Muscle of leg (tissue), 3 donors: ENCODE measurements at regions not wholly inside any gene's neighbourhood (a gene's known extent, or its start where the extent isn't known, plus 50 kb on each side); places are given as distances from the start of the nearest gene placed in this dataset.

Experiments
- DNase-seq: peaks from one replicate; pipeline ENCODE4 v3.0.0; 2013
- H3K27ac ChIP-seq: one replicate; pipeline ENCODE4 v1.5.1; 2013; ENCODE audit warnings: mild to moderate bottlenecking, low read length, control low read depth
- H3K27me3 ChIP-seq: one replicate; pipeline ENCODE4 v1.6.1; 2013; ENCODE audit warnings: low read length; ENCODE audit not compliant: control insufficient read depth, insufficient read depth
- H3K36me3 ChIP-seq: one replicate; pipeline ENCODE4 v1.6.1; 2013; ENCODE audit warnings: low read length; ENCODE audit not compliant: control insufficient read depth, insufficient read depth
- H3K4me1 ChIP-seq: one replicate; pipeline ENCODE4 v1.6.1; 2013; ENCODE audit warnings: low read length; ENCODE audit not compliant: control insufficient read depth, insufficient read depth
- H3K4me3 ChIP-seq: one replicate; pipeline ENCODE4 v1.5.1; 2013; ENCODE audit warnings: low read length, control low read depth
- H3K9me3 ChIP-seq: replicated peaks from 2 replicates; pipeline ENCODE4 v1.6.1; 2013; ENCODE audit warnings: low read depth, low read length; ENCODE audit not compliant: control insufficient read depth
- WGBS: methylation state at CpG from one replicate; pipeline ENCODE4 v1.1.5; 2013; ENCODE audit warnings: missing lambda C conversion rate; ENCODE audit not compliant: insufficient coverage; 5-methylcytosine and 5-hydroxymethylcytosine counted together

- H3K27ac ChIP-seq: no peak overlapping the region
- H3K9me3 ChIP-seq: no peaks in the 10 kb centered on the region
- WGBS: 28% methylated on average over 5 of the region's 8 CpGs
- peak; percentile 71 for DNase-seq
- peaks cover 69% of the 10 kb centered on the region for H3K4me1 ChIP-seq
- no peaks in the 10 kb centered on the region for H3K27me3 ChIP-seq
- H3K4me3 ChIP-seq: no peak overlapping the region
- H3K36me3 ChIP-seq: no peaks in the 10 kb centered on the region
Measured at GRCh38 chr2:9771481-9772017, 71.7 kb upstream of the TAF1B start.

GRCh38 chr2:9772035-9772998, 71.0 kb upstream of the TAF1B start:
- no peaks in the 10 kb centered on the region for H3K9me3 ChIP-seq
- H3K36me3 ChIP-seq: no peaks in the 10 kb centered on the region
- WGBS: 93% methylated on average over 13 of the region's 22 CpGs
- no peak overlapping the region for H3K4me3 ChIP-seq
- H3K27me3 ChIP-seq: no peaks in the 10 kb centered on the region
- H3K4me1 ChIP-seq: peaks cover 69% of the 10 kb centered on the region
- no peak for DNase-seq
- H3K27ac ChIP-seq: no peak overlapping the region

DNA sequence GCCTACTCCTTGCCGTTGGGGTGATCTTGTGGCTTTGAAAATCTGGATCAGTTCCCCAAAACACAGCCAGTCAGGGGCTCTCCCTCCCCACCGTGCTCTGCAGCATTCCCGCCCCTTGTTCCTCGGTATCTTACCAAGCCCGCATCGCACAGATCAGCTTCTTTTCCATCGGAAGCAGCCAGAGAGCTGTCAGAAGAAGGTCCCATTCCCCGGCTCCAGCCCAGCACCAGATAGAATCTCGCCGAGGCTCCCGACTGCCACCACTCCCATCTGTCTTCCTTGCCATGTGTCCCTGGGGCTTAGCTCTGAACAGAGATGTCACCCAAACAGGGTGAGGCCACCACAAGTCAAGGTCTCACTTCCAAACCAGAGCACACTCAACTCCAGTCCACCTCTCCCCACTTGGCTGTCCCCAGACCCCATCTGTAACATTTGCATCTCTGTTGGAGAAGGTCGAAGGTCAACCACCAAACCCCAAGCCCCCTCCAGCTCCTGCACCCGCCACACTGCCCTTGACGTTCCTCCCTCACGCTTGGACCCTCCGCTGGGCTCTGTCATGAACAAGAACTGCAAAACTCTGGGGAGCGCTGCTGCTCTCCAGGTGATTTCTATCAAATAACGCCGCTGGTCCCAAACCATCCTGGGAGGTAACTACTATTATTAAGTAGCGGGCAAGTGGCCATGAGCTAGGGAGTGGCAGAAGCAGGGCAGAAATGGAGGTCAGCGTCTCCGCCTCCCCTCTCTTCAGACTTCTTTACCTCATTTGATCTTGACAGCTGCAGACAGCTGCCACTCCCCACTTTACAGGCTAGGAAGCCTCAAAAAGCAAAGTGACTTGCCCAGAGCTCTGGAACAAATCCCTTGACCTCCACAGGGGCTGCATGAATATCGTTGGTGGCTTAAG, 70.0 kb upstream of the TAF1B start:
- Histone ChIP-seq H3K27ac (peak overlapping the region; percentile 55), H3K9me3 (no peaks in the 10 kb centered on the region), H3K27me3 (no peaks in the 10 kb centered on the region), H3K4me3 (no peak overlapping the region), H3K36me3 (no peaks in the 10 kb centered on the region), H3K4me1 (peaks cover 63% of the 10 kb centered on the region)
- DNase-seq: no peak
- 74% methylated on average over 20 of the region's 23 CpGs for WGBS

GRCh38 chr2:9773903-9774239, 69.4 kb upstream of the TAF1B start:
- WGBS: 78% methylated on average over 1 of the region's 3 CpGs

DNA sequence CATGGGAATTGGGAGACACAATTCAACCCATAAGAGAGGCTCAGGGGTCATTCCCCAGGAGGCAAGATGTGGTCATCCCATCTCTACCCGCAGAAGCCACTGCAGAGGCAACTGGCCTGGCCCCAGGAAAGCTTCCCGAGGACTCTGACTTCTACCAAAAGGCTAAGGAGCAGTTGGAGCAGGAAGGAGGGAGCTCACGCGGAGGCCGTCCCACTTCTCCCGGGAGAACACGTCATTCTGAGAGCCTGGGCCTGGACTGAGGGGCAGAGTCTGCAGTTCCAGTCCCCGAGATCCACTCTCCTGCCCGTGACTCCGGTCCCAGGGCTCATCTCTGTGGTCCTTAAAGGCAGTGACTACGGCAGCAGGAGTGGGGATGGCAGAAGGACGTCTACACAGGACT, 69.0 kb upstream of the TAF1B start:
- peak overlapping the region; percentile 51 for H3K27ac ChIP-seq
- WGBS: 79% methylated on average over 6 of the region's 12 CpGs
- no peak for DNase-seq
- no peaks in the 10 kb centered on the region for H3K9me3 ChIP-seq
- no peak overlapping the region for H3K4me3 ChIP-seq
- H3K36me3 ChIP-seq: no peaks in the 10 kb centered on the region
- peaks cover 61% of the 10 kb centered on the region for H3K4me1 ChIP-seq
- no peaks in the 10 kb centered on the region for H3K27me3 ChIP-seq

More at GRCh38 chr2:9773903-9774239, 69.4 kb upstream of the TAF1B start:
- peak overlapping the region; percentile 55 for H3K27ac ChIP-seq
- no peak for DNase-seq
- H3K9me3 ChIP-seq: no peaks in the 10 kb centered on the region
- H3K4me3 ChIP-seq: no peak overlapping the region
- H3K27me3 ChIP-seq: no peaks in the 10 kb centered on the region
- no peaks in the 10 kb centered on the region for H3K36me3 ChIP-seq
- peaks cover 63% of the 10 kb centered on the region for H3K4me1 ChIP-seq

- H3K4me3 ChIP-seq: no peak overlapping the region
- H3K36me3 ChIP-seq: no peaks in the 10 kb centered on the region
- DNase-seq: no peak
- WGBS: 90% methylated on average over 4 of the region's 9 CpGs
- H3K27me3 ChIP-seq: no peaks in the 10 kb centered on the region
- no peak overlapping the region for H3K27ac ChIP-seq
- no peaks in the 10 kb centered on the region for H3K9me3 ChIP-seq
- H3K4me1 ChIP-seq: peaks cover 50% of the 10 kb centered on the region
Measured at GRCh38 chr2:9775351-9775750, 67.9 kb upstream of the TAF1B start.

- no peak for DNase-seq
- H3K4me1 ChIP-seq: peaks cover 42% of the 10 kb centered on the region
- H3K4me3 ChIP-seq: no peak overlapping the region
- no peak overlapping the region for H3K27ac ChIP-seq
- no peaks in the 10 kb centered on the region for H3K9me3 ChIP-seq
- no peaks in the 10 kb centered on the region for H3K36me3 ChIP-seq
- no peaks in the 10 kb centered on the region for H3K27me3 ChIP-seq
- WGBS: 64% methylated on average over 8 of the region's 9 CpGs
Measured at GRCh38 chr2:9775999-9776712, 67.1 kb upstream of the TAF1B start.

- H3K27me3 ChIP-seq: no peaks in the 10 kb centered on the region
- H3K4me1 ChIP-seq: peaks cover 33% of the 10 kb centered on the region
- WGBS: 87% methylated on average over 5 of the region's 6 CpGs
- DNase-seq: no peak
- H3K9me3 ChIP-seq: no peaks in the 10 kb centered on the region
- no peak overlapping the region for H3K4me3 ChIP-seq
- H3K27ac ChIP-seq: no peak overlapping the region
- no peaks in the 10 kb centered on the region for H3K36me3 ChIP-seq
Measured at GRCh38 chr2:9777081-9777480, 66.2 kb upstream of the TAF1B start.

- H3K27me3 ChIP-seq: no peaks in the 10 kb centered on the region
- H3K27ac ChIP-seq: no peak overlapping the region
- no peaks in the 10 kb centered on the region for H3K36me3 ChIP-seq
- no peak for DNase-seq
- no peak overlapping the region for H3K4me3 ChIP-seq
- H3K4me1 ChIP-seq: peaks cover 24% of the 10 kb centered on the region
- 71% methylated on average over 6 of the region's 9 CpGs for WGBS
- no peaks in the 10 kb centered on the region for H3K9me3 ChIP-seq
Measured at GRCh38 chr2:9778012-9778411, 65.3 kb upstream of the TAF1B start.
